ENCODE measurements at regions not wholly inside any gene's neighbourhood (a gene's known extent, or its start where the extent isn't known, plus 50 kb on each side); places are given as distances from the start of the nearest gene placed in this dataset.

DNA sequence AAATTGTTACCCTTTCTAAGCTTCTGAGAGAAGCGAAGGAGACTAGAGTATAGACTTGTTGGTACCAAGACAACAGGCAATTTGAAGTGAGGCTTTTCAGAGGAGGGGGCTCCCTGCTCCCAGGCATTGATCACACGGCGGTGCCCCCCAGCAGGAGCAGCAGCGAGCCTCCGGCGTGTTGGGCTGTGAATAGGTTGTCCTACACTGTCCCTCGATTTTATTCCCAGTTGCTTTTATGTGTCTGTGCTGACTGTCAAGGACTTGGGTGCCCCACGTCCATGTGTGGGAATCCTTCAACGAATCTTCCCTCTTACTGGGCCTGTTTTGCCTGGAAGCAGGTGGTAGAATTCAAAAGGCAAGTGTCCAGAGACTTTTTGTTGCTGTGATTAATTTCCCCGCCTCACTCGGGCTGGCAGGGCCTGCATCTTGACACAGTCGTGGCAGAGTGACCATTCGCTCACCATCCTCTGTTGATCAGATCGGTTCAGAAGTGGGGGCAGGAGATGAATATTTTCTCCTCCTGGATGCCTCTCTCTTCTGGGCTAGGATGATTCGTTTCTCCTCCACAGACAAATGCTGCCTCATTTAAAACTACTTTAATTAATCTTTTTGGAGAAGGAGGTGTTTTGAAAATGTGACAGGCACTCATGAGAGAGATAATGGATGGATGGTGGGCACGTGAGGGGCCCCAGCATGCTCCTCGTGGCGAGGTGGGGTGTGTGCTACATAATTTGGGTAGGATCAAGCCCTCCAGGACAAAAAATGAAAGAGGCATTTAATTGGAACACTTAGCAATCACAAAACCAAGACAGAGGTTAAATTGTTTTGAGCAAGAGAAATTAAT lies 77.6 kb downstream of the SMIM21 start:
- H3K4me1 Mint-ChIP-seq = no peaks in the 10 kb centered on the region
- peaks cover 3% of the 10 kb centered on the region for H3K36me3 Mint-ChIP-seq (ENCODE audit: low read depth)
- H3K27ac Mint-ChIP-seq = no peak overlapping the region
- CTCF ChIA-PET = no interaction called here
- H3K4me3 Mint-ChIP-seq = no peak overlapping the region
- POLR2A ChIA-PET = no interaction called here
- DNase-seq (no peak), ATAC-seq (ENCODE audit: low read depth) (no peak)
- no peaks in the 10 kb centered on the region for H3K27me3 Mint-ChIP-seq
- intact Hi-C loops (cut with micrococcal nuclease) = no loop called here
- peaks cover 9% of the 10 kb centered on the region for H3K9me3 Mint-ChIP-seq
- TF ChIP-seq, protein P1, sequence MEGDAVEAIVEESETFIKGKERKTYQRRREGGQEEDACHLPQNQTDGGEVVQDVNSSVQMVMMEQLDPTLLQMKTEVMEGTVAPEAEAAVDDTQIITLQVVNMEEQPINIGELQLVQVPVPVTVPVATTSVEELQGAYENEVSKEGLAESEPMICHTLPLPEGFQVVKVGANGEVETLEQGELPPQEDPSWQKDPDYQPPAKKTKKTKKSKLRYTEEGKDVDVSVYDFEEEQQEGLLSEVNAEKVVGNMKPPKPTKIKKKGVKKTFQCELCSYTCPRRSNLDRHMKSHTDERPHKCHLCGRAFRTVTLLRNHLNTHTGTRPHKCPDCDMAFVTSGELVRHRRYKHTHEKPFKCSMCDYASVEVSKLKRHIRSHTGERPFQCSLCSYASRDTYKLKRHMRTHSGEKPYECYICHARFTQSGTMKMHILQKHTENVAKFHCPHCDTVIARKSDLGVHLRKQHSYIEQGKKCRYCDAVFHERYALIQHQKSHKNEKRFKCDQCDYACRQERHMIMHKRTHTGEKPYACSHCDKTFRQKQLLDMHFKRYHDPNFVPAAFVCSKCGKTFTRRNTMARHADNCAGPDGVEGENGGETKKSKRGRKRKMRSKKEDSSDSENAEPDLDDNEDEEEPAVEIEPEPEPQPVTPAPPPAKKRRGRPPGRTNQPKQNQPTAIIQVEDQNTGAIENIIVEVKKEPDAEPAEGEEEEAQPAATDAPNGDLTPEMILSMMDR (IDR thresholded peaks at IDR 0.05) = no peak

DNA sequence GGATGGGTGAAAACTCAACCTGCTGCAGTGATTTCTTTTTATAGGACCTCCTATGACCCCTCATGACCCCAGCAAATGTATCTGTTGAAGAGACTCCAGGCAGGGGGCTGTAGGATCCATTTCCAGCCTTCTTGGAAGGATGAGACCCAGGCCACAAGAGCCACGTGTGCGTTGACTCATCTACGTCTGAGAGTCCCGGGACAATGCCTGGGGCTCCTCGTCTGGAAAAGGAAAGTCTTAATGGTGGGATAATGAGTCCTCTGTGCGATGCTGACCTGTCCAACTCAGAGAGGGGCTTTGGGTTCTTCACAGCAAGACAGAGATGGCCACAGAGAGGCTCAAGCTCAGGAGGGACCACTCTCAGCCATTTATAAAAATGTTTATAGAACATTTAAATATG lies 80.8 kb downstream of the SMIM21 start:
- TF ChIP-seq, protein P1 (IDR thresholded peaks at IDR 0.05) = no peak
- Mint-ChIP-seq H3K4me1 (no peaks in the 10 kb centered on the region), H3K36me3 (ENCODE audit: low read depth) (no peaks in the 10 kb centered on the region), H3K9me3 (no peaks in the 10 kb centered on the region), H3K27me3 (peaks cover 5% of the 10 kb centered on the region), H3K27ac (no peak overlapping the region), H3K4me3 (no peak overlapping the region)
- DNase-seq (no peak), ATAC-seq (ENCODE audit: low read depth) (no peak)
- ChIA-PET POLR2A (no interaction called here), CTCF (no interaction called here)
- intact Hi-C loops (cut with micrococcal nuclease) = no loop called here

DNA sequence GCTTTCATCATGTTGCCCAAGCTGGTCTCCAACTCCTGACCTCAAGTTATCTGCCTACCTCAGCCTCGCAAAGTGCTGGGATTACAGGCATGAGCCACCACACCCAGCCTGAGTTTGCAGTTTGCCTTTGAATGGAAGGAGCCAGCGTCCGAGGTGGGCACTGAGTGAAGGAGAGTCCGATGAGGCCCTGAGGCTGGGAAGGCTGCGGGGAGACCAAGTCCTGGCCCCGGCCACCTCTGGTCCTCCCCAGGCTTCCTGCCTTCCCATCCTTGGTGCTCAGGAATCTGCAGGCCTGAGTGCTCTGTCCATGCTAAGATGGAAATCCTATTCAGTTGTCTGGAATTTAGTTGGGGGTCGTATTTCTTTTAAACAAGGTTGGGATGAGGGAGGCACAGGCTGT lies 82.9 kb downstream of the SMIM21 start:
- CTCF ChIA-PET = no interaction called here
- intact Hi-C loops (cut with micrococcal nuclease) = no loop called here
- no peak for ATAC-seq (ENCODE audit: low read depth)
- TF ChIP-seq, protein P1 (IDR thresholded peaks at IDR 0.05) = no peak
- H3K4me1 Mint-ChIP-seq = no peaks in the 10 kb centered on the region
- no peaks in the 10 kb centered on the region for H3K9me3 Mint-ChIP-seq
- no peak for DNase-seq
- peaks cover 5% of the 10 kb centered on the region for H3K27me3 Mint-ChIP-seq
- H3K4me3 Mint-ChIP-seq = no peak overlapping the region
- no peaks in the 10 kb centered on the region for H3K36me3 Mint-ChIP-seq (ENCODE audit: low read depth)
- POLR2A ChIA-PET = no interaction called here
- H3K27ac Mint-ChIP-seq = no peak overlapping the region

DNA sequence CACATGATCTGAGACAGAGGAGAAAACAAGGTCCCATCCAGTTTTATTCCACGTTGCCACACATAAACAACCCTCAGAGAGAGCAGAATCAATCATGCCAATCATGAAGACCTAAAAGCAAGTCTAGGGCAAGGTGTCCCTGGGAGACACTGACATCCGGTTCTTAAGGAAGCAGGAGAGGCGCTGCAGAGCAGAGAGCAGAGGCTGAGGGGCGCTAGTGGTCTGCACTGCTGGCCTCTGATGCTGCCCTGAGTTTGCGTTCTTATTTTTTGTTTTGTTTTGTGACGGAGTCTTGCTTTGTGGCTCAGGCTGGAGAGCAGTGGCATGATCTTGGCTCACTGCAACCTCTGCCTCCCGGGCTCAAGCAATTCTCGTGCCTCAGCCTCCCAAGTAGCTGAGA lies 83.3 kb downstream of the SMIM21 start:
- no peaks in the 10 kb centered on the region for H3K9me3 Mint-ChIP-seq
- H3K27ac Mint-ChIP-seq = no peak overlapping the region
- TF ChIP-seq, protein P1 (IDR thresholded peaks at IDR 0.05) = no peak
- ATAC-seq (ENCODE audit: low read depth) = no peak
- no peak overlapping the region for H3K4me3 Mint-ChIP-seq
- peaks cover 5% of the 10 kb centered on the region for H3K27me3 Mint-ChIP-seq
- CTCF ChIA-PET = no interaction called here
- intact Hi-C loops (cut with micrococcal nuclease) = no loop called here
- POLR2A ChIA-PET = no interaction called here
- H3K4me1 Mint-ChIP-seq = no peaks in the 10 kb centered on the region
- no peaks in the 10 kb centered on the region for H3K36me3 Mint-ChIP-seq (ENCODE audit: low read depth)
- DNase-seq = no peak

DNA sequence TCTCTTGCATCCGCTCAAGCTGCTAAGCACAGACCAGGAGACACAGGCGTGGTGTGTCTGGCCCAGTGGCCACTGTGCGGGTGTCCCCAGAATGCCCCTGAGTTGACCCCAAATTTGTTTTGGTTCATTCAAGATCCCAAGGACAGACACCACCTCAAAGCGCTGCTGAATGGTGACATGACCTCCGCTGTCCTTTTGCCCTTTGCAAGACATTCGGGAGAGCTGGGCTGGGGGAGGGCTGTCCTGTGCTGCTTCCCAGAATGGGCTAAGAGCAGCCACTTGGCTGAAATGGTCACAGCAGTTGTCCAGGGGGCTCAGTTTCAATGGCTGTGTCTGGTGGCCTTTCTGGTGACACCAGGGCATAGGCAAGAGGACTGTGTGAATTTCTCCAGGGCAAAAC lies 84.1 kb downstream of the SMIM21 start:
- no peaks in the 10 kb centered on the region for H3K4me1 Mint-ChIP-seq
- POLR2A ChIA-PET = no interaction called here
- CTCF ChIA-PET = no interaction called here
- no peaks in the 10 kb centered on the region for H3K36me3 Mint-ChIP-seq (ENCODE audit: low read depth)
- ATAC-seq (ENCODE audit: low read depth) (no peak), DNase-seq (no peak)
- TF ChIP-seq, protein P1 (IDR thresholded peaks at IDR 0.05) = no peak
- H3K27me3 Mint-ChIP-seq = peaks cover 5% of the 10 kb centered on the region
- no peak overlapping the region for H3K27ac Mint-ChIP-seq
- intact Hi-C loops (cut with micrococcal nuclease) = no loop called here
- no peak overlapping the region for H3K4me3 Mint-ChIP-seq
- H3K9me3 Mint-ChIP-seq = no peaks in the 10 kb centered on the region
